HepG2 (cell line): ENCODE measurements at regions not wholly inside any gene's neighbourhood (a gene's known extent, or its start where the extent isn't known, plus 50 kb on each side); places are given as distances from the start of the nearest gene placed in this dataset.

Source experiments
- ATF1 ChIP-seq: IDR thresholded peaks from 2 replicates; pipeline ENCODE4 v1.6.1; 2016; ENCODE audit warnings: mild to moderate bottlenecking, control low read depth
- EZH2 ChIP-seq: conservative IDR thresholded peaks from 2 replicates; pipeline ENCODE4 v1.6.1; 2012; ENCODE audit warnings: mild to moderate bottlenecking, low read depth, low read length, moderate library complexity
- FOSL2 ChIP-seq: sonication (generic); formaldehyde crosslinking; IDR thresholded peaks from 2 replicates; pipeline ENCODE4 v1.4.0; 2020; ENCODE audit warnings: missing genetic modification reagents
- POLR2A ChIP-seq, 2 experiments: IDR thresholded peaks; 2 replicates each; pipeline ENCODE4 v1.6.1; 2011; ENCODE audit warnings: low read depth in 2 of 2, low read length in 2 of 2, mild to moderate bottlenecking in 1 of 2, moderate library complexity in 1 of 2; ENCODE audit not compliant: insufficient read depth in 1 of 2
- RFX3 ChIP-seq: IDR thresholded peaks from 2 replicates; pipeline ENCODE4 v1.6.1; 2016; ENCODE audit warnings: missing biosample characterization, missing genetic modification reagents
- TAF1 ChIP-seq: sonication (generic); formaldehyde crosslinking; IDR thresholded peaks from 2 replicates; pipeline ENCODE4 v1.4.0; 2020; ENCODE audit warnings: missing genetic modification reagents
- XRCC5 ChIP-seq: fragments of 200-400 bp; formaldehyde crosslinking; optimal IDR thresholded peaks from 2 replicates; pipeline ENCODE3; 2017; ENCODE audit warnings: mild to moderate bottlenecking, low read length
- ZFY ChIP-seq: sonication (generic); formaldehyde crosslinking; IDR thresholded peaks from 2 replicates; pipeline ENCODE4 v1.4.0; 2020; ENCODE audit warnings: missing genetic modification reagents
- ZNF724P ChIP-seq: sonication (generic); formaldehyde crosslinking; IDR thresholded peaks from 2 replicates; pipeline ENCODE4 v1.8.0; 2022; ENCODE audit warnings: missing genetic modification reagents, borderline replicate concordance
- TF ChIP-seq, protein P1 (sequence below): sonication (generic); formaldehyde crosslinking; IDR thresholded peaks from 2 replicates; pipeline ENCODE4 v1.5.0; 2020; ENCODE audit warnings: mild to moderate bottlenecking, missing genetic modification reagents, moderate library complexity
- TF ChIP-seq, protein P2 (sequence below): sonication (generic); formaldehyde crosslinking; IDR thresholded peaks from 2 replicates; pipeline ENCODE4 v1.4.0; 2020; ENCODE audit warnings: missing genetic modification reagents
- TF ChIP-seq, protein P3 (sequence below): sonication (generic); formaldehyde crosslinking; IDR thresholded peaks from 2 replicates; pipeline ENCODE4 v1.5.0; 2020; ENCODE audit warnings: mild to moderate bottlenecking, missing genetic modification reagents

DNA sequence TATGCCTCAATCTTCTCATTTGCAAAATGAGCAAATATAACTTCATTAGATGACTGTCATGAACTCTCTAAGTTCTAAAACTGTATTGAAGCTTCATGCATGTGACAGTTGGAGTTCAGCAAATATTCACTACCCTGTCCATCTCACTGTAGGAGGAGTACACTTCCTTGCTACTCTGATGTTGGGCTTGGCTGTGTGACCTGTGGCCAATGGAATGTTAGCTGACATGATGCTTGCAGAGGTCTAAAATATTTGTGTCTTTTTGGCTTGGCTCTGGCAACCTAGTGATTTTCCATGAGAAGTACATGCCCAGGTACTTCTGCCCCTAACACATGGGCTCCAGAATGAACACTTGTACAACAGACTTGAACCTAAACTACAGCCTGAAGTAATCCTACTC is 203.1 kb upstream of the ANKH start:
- TF ChIP-seq FOSL2 (CRISPR knock-in tag) (no peak), ZFY (CRISPR knock-in tag) (no peak), POLR2A (IDR thresholded peaks at IDR 0.05; ENCODE audit: insufficient read depth in 1 of 2, low read depth in 2 of 2, low read length in 2 of 2) (no peak), RFX3 (CRISPR knock-in tag) (no peak), EZH2 (no peak), ATF1 (no peak), TAF1 (CRISPR knock-in tag) (no peak), XRCC5 (no peak), ZNF724P (CRISPR knock-in tag) (no peak)
- TF ChIP-seq, protein P1, sequence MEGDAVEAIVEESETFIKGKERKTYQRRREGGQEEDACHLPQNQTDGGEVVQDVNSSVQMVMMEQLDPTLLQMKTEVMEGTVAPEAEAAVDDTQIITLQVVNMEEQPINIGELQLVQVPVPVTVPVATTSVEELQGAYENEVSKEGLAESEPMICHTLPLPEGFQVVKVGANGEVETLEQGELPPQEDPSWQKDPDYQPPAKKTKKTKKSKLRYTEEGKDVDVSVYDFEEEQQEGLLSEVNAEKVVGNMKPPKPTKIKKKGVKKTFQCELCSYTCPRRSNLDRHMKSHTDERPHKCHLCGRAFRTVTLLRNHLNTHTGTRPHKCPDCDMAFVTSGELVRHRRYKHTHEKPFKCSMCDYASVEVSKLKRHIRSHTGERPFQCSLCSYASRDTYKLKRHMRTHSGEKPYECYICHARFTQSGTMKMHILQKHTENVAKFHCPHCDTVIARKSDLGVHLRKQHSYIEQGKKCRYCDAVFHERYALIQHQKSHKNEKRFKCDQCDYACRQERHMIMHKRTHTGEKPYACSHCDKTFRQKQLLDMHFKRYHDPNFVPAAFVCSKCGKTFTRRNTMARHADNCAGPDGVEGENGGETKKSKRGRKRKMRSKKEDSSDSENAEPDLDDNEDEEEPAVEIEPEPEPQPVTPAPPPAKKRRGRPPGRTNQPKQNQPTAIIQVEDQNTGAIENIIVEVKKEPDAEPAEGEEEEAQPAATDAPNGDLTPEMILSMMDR (CRISPR knock-in tag), result no peak
- TF ChIP-seq, protein P2, sequence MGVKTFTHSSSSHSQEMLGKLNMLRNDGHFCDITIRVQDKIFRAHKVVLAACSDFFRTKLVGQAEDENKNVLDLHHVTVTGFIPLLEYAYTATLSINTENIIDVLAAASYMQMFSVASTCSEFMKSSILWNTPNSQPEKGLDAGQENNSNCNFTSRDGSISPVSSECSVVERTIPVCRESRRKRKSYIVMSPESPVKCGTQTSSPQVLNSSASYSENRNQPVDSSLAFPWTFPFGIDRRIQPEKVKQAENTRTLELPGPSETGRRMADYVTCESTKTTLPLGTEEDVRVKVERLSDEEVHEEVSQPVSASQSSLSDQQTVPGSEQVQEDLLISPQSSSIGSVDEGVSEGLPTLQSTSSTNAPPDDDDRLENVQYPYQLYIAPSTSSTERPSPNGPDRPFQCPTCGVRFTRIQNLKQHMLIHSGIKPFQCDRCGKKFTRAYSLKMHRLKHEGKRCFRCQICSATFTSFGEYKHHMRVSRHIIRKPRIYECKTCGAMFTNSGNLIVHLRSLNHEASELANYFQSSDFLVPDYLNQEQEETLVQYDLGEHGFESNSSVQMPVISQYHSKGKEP, result no peak
- TF ChIP-seq, protein P3, sequence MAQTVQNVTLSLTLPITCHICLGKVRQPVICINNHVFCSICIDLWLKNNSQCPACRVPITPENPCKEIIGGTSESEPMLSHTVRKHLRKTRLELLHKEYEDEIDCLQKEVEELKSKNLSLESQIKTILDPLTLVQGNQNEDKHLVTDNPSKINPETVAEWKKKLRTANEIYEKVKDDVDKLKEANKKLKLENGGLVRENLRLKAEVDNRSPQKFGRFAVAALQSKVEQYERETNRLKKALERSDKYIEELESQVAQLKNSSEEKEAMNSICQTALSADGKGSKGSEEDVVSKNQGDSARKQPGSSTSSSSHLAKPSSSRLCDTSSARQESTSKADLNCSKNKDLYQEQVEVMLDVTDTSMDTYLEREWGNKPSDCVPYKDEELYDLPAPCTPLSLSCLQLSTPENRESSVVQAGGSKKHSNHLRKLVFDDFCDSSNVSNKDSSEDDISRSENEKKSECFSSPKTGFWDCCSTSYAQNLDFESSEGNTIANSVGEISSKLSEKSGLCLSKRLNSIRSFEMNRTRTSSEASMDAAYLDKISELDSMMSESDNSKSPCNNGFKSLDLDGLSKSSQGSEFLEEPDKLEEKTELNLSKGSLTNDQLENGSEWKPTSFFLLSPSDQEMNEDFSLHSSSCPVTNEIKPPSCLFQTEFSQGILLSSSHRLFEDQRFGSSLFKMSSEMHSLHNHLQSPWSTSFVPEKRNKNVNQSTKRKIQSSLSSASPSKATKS (CRISPR knock-in tag), result no peak
